T-helper 2 cell treated with Interferon-gamma antibody and Interleukin-4, amounts not matched to agents 100 ng/mL and 5 ng/mL, for 36 hours (primary cell): ENCODE measurements at regions not wholly inside any gene's neighbourhood (a gene's known extent, or its start where the extent isn't known, plus 50 kb on each side); places are given as distances from the start of the nearest gene placed in this dataset.

Experiments used
- intact Hi-C: fragments of 100-400 bp; cut with micrococcal nuclease; formaldehyde crosslinking; loops from one replicate; pipeline ENCODE4 v1.15.1; 2023

- intact Hi-C loops: loop anchor here (5.0 kb wide), 1 partner anchor 66 kb away; no protein-coding TSS in a partner anchor
Observed at GRCh38 chr10:61818251-61818650, 83.2 kb upstream of the ARID5B start.

DNA sequence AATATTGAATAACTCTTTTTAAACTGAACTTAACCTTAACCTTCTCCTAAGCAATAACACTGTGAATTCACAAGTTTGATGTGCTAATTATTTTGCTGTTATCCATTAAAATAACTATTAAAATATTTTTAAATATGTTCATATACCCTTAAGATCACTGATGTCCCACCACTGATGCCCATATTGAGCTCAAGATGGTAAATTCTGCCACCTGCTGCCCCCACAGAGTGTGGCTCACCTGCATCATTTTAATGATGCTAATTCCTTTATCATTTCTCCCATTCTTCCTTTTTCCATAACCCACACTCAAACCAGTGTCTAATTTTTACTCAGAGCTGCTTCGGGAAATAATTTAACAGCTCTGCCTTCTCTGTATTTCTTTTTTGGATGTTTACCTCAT lies 82.3 kb upstream of the ARID5B start:
- intact Hi-C loops: loop anchor here (5.0 kb wide), 1 partner anchor 67 kb away; no protein-coding TSS in a partner anchor

DNA sequence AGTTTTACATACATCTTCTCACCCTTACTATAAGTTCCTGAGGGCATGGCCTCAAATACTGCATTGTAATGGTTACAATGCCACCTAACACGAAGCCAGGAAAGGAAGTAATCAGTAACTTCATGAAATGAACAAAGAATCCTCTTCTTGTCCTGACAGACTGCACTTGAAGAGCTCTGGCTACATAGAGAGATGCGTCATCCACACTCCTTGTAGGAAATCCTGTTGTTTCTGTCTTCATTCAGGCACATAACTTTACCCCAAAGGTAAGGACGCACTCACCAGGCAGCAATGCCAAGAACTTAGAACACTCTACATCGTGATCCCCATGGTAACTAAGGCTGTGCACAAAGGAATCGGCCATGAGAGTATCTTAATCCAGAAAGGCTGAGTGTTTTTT lies 80.3 kb upstream of the ARID5B start:
- intact Hi-C loops: no loop called here

- intact Hi-C loops: no loop called here
Observed at GRCh38 chr10:61821693-61822092, 79.8 kb upstream of the ARID5B start.

- intact Hi-C loops: no loop called here
Observed at GRCh38 chr10:61822096-61822495, 79.4 kb upstream of the ARID5B start.

GRCh38 chr10:61822781-61823230 lies 78.7 kb upstream of the ARID5B start:
- intact Hi-C loops: no loop called here

DNA sequence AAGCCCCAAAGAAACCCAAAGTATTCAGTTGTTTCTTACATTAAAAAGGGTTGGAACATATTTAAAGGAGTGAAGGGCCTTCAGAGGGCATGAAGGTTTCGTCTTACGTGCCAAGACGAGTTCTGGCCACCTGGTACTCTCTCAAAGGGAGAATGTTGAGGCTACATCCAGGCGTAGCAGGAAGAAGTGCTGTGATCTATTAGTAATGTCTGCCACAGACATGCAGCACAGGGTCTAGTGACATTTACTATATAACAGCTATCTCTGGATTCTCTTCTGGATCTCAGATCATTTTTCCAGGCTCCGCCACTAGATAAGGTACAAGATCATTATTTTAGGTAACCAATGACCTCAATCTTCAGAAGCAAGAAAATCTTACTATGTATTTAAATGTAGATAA lies 76.5 kb upstream of the ARID5B start:
- intact Hi-C loops: no loop called here

GRCh38 chr10:61825628-61826027 lies 75.9 kb upstream of the ARID5B start:
- intact Hi-C loops: no loop called here

- intact Hi-C loops: no loop called here
Observed at GRCh38 chr10:61828034-61828433, 73.5 kb upstream of the ARID5B start.

GRCh38 chr10:61828788-61829187 lies 72.7 kb upstream of the ARID5B start:
- intact Hi-C loops: no loop called here

- intact Hi-C loops: no loop called here
Observed at GRCh38 chr10:61830072-61830845, 71.2 kb upstream of the ARID5B start.

DNA sequence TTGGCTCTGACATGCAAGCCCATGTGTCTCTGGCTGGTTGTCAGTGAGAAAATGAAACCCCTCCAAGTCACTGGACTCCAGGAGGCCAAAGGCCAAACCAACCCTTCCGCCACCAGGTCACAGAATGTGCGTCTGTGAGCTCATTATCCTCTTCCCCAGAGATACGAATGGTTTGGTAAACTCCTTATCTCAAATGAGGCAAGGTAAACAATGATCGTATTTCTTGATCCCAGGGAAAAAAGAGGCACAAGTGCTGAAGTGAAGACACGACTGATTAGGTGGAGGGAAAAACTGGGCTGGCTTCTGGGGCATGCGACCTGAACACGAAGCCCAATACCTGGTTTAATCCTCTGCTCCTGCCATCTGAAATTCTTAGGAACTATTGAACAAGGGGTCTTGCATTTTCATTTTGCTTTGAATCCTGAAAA lies 70.6 kb upstream of the ARID5B start:
- intact Hi-C loops: no loop called here

GRCh38 chr10:61832866-61833481 lies 68.5 kb upstream of the ARID5B start:
- intact Hi-C loops: no loop called here

DNA sequence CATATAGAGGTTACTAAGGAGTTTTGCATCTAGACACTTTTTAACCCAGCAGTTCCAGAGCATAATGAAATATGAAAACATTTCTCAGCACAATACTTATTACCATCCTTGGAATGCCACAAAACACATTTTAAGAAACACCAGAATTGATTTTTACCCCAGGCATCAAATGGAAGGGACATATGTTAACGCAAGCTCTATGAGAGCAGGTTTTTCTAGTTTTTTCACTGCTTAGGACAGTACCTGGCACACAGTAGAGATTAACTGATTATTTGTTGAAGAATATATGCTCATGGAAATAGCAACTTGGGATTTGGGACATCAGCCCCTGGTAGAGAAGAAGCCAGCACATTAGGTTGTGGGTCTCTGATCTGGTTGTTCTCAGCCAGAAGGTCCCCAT lies 67.0 kb upstream of the ARID5B start:
- intact Hi-C loops: loop anchor here (2.0 kb wide), 1 partner anchor 1018 kb away; no protein-coding TSS in a partner anchor

- intact Hi-C loops: loop anchor here (1.0 to 5.0 kb wide), 4 partner anchors 68 to 1019 kb away; no protein-coding TSS in a partner anchor
Observed at GRCh38 chr10:61835069-61835945, 66.2 kb upstream of the ARID5B start.

DNA sequence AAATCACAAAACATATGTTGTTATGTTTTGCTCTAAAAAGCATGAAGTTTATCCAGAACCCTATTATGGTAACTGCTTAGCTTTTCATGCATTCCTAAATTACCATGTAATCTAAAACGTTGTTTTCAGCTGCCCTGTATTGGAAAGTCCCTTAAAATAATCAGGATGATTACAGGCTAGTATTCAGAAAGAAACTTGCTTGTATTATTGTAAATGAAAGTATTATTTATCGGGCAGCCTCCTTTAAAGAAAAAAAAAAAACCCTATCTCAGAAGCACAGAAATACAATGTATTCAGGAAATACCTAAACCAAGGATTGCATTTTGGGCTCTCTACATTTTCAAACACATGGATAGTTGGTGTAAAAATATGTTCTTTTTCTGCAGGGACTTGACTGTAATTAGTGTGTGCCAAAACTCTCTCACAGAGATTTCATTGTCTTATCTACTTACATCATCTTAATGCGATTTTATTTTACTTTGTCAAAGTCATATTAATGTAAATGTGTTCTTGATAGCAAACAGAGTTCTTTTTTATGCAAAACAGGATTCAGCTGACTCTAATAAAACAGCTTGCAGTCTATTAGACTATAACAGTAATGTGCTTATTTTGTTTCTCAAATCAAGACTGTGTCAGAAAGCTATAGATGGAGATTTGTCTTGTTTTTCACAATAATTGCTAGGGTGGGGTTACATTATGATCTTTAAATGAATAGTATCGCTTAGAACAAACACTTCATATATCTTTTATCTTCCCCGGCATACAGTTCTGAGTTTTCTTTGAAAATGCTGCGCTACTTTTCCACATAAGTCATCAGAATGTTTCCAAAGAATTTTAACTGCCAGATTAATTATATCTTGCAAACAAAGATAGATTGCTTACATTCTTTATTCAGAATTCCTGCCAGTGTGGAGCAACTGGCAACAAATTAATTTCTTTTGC lies 65.3 kb upstream of the ARID5B start:
- intact Hi-C loops: loop anchor here (1.0 to 5.0 kb wide), 4 partner anchors 69 to 1019 kb away; no protein-coding TSS in a partner anchor

GRCh38 chr10:61836888-61837754 lies 64.4 kb upstream of the ARID5B start:
- intact Hi-C loops: loop anchor here (5.0 kb wide), 2 partner anchors 70 to 105 kb away; no protein-coding TSS in a partner anchor

DNA sequence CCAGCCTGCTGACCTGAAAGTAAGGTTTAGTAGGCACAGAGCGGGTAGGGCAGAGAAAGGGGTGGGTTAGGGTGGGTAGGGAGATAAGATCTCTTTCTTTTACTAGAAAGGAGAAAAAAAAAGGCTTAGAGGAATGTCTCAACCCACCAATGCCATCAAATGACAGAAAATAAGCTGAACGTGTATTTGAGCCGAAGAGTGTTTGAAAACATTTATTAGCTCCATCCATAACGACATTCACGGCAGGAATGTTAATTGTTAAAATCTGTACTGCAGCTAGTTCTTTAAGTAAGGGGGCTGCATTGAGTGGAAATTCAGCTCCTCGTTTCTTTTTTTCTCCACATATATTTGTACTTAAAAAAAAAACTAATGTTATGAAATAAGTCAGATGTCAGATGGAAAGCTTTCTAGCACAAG lies 63.7 kb upstream of the ARID5B start:
- intact Hi-C loops: loop anchor here (5.0 kb wide), 2 partner anchors 70 to 105 kb away; no protein-coding TSS in a partner anchor

DNA sequence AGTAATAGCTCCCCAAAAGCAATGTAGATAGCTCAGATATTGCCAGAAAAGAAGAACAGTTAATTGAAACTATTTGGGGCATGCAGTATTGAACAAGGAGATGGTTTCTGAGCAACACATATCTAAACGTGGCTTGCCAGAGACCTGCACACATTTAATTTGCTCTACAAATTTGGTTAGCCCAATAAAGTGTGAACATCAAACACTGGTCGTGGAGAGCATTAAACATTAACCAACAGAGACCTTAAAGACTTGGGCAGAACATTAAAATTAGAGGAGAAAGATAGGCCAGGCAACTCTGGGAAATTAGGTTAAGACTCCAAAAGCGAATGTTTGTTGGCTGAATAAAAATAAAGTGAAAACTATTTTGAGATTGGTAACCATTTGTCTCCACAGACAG lies 61.6 kb upstream of the ARID5B start:
- intact Hi-C loops: loop anchor here (5.0 kb wide), 2 partner anchors 73 to 108 kb away; no protein-coding TSS in a partner anchor
